Neuronal stem cell (in vitro differentiated cells): ENCODE measurements at regions not wholly inside any gene's neighbourhood (a gene's known extent, or its start where the extent isn't known, plus 50 kb on each side); places are given as distances from the start of the nearest gene placed in this dataset.
"Not testable (repeated sequence)": the region's sequence is repeated elsewhere in the genome, so short reads cannot be mapped to it uniquely, and the experiment has no call there.

Source experiments
- DNase-seq: peaks from one replicate; pipeline ENCODE4 v3.0.0-alpha.2; 2013; ENCODE audit warnings: low spot score
- H2AFZ ChIP-seq: one replicate; pipeline ENCODE4 v1.6.1; 2013; ENCODE audit warnings: mild to moderate bottlenecking, low read length, inconsistent platforms
- H2AK5ac ChIP-seq: 2 replicates; pipeline ENCODE4 v1.6.1; 2013; ENCODE audit warnings: low read depth, mild to moderate bottlenecking, inconsistent platforms, low read length, moderate library complexity, mixed read lengths
- H2BK120ac ChIP-seq: 2 replicates; pipeline ENCODE4 v1.6.1; 2013; ENCODE audit warnings: low read depth, mild to moderate bottlenecking, inconsistent platforms, low read length, moderate library complexity, mixed read lengths
- H2BK12ac ChIP-seq: one replicate; pipeline ENCODE4 v1.6.1; 2013; ENCODE audit warnings: low read length, inconsistent platforms
- H2BK15ac ChIP-seq: 2 replicates; pipeline ENCODE4 v1.6.1; 2013; ENCODE audit warnings: mild to moderate bottlenecking, low read length, inconsistent platforms, mixed read lengths
- H2BK5ac ChIP-seq: one replicate; pipeline ENCODE4 v1.6.1; 2013; ENCODE audit warnings: inconsistent platforms, mild to moderate bottlenecking, low read length, moderate library complexity
- H3K14ac ChIP-seq: one replicate; pipeline ENCODE4 v1.6.1; 2013; ENCODE audit warnings: low read length, inconsistent platforms
- H3K18ac ChIP-seq: 2 replicates; pipeline ENCODE4 v1.6.1; 2013; ENCODE audit warnings: low read length, inconsistent platforms
- H3K23ac ChIP-seq: 2 replicates; pipeline ENCODE4 v1.6.1; 2013; ENCODE audit warnings: low read depth, mild to moderate bottlenecking, mixed read lengths, low read length, inconsistent platforms; ENCODE audit not compliant: poor library complexity
- H3K27ac ChIP-seq: replicated peaks from 3 replicates; pipeline ENCODE4 v1.5.1; 2013; ENCODE audit warnings: low read length, inconsistent platforms
- H3K27me3 ChIP-seq, 3 experiments: 2 replicates each; pipeline ENCODE4 v1.6.1; 2013; ENCODE audit warnings: low read length in 3 of 3, mild to moderate bottlenecking in 2 of 3, inconsistent platforms in 1 of 3, low read depth in 1 of 3, mixed read lengths in 1 of 3, moderate library complexity in 1 of 3; ENCODE audit not compliant: control insufficient read depth in 3 of 3, insufficient read depth in 3 of 3
- H3K36me3 ChIP-seq, 2 donors: replicated peaks in 1 of 2; 2 replicates each; pipeline ENCODE4 v1.6.1; 2013; ENCODE audit warnings: low read length in 2 of 2; ENCODE audit not compliant: control insufficient read depth in 2 of 2, insufficient read depth in 2 of 2
- H3K4ac ChIP-seq: 2 replicates; pipeline ENCODE4 v1.6.1; 2013; ENCODE audit warnings: inconsistent platforms, mild to moderate bottlenecking, low read length, moderate library complexity
- H3K4me1 ChIP-seq, 2 donors: 1 replicate in 1 of 2; 2 replicates in 1 of 2; pipeline ENCODE4 v1.6.1; 2013; ENCODE audit warnings: low read length in 2 of 2, low read depth in 1 of 2; ENCODE audit not compliant: control insufficient read depth in 2 of 2, insufficient read depth in 1 of 2
- H3K4me2 ChIP-seq: one replicate; pipeline ENCODE4 v1.6.1; 2013; ENCODE audit warnings: mild to moderate bottlenecking, low read length, inconsistent platforms; ENCODE audit not compliant: insufficient read depth, poor library complexity, severe bottlenecking
- H3K4me3 ChIP-seq, 2 donors: 2 replicates each; pipeline ENCODE4 v1.5.1; 2013; ENCODE audit warnings: low read length in 2 of 2, mild to moderate bottlenecking in 2 of 2, inconsistent platforms in 1 of 2, moderate library complexity in 1 of 2
- H3K79me1 ChIP-seq: one replicate; pipeline ENCODE4 v1.6.1; 2013; ENCODE audit warnings: low read depth, mild to moderate bottlenecking, inconsistent platforms, low read length, moderate library complexity
- H3K9ac ChIP-seq: one replicate; pipeline ENCODE4 v1.6.1; 2013; ENCODE audit warnings: mild to moderate bottlenecking, low read depth, low read length, inconsistent platforms; ENCODE audit not compliant: poor library complexity
- H3K9me3 ChIP-seq, 2 donors: replicated peaks in 1 of 2; 2 replicates each; pipeline versions ENCODE3 to v1.6.1; 2013; ENCODE audit warnings: low read length in 2 of 2, mild to moderate bottlenecking in 2 of 2, inconsistent platforms in 1 of 2, low read depth in 1 of 2, mixed read lengths in 1 of 2, moderate library complexity in 1 of 2; ENCODE audit not compliant: control insufficient read depth in 2 of 2, insufficient read depth in 1 of 2
- H4K8ac ChIP-seq: one replicate; pipeline ENCODE4 v1.6.1; 2013; ENCODE audit warnings: low read depth, mild to moderate bottlenecking, inconsistent platforms, low read length, moderate library complexity
- H4K91ac ChIP-seq: one replicate; pipeline ENCODE4 v1.6.1; 2013; ENCODE audit warnings: low read length, low read depth, mild to moderate bottlenecking, inconsistent platforms; ENCODE audit not compliant: poor library complexity
- WGBS, 2 donors: extraction: QIAGEN DNeasy Blood & Tissue Kit; methylation state at CpG; one replicate each; pipeline ENCODE4 v1.1.7; 2013; ENCODE audit warnings: missing lambda C conversion rate in 2 of 2, mixed read lengths in 1 of 2; ENCODE audit not compliant: insufficient read length in 2 of 2, insufficient replicate concordance in 1 of 2; ENCODE audit errors: extremely low coverage in 2 of 2; 5-methylcytosine and 5-hydroxymethylcytosine counted together

- not testable (repeated sequence) for H2BK120ac ChIP-seq, H3K9me3 ChIP-seq, H3K27me3 ChIP-seq, H3K4me2 ChIP-seq, H2BK15ac ChIP-seq, H3K23ac ChIP-seq, H2AFZ ChIP-seq, H3K9ac ChIP-seq, H4K8ac ChIP-seq, H2BK12ac ChIP-seq, H2AK5ac ChIP-seq, H4K91ac ChIP-seq, H3K4ac ChIP-seq, H3K18ac ChIP-seq, H3K14ac ChIP-seq, DNase-seq, H3K4me1 ChIP-seq, H3K36me3 ChIP-seq, H3K27ac ChIP-seq, H3K4me3 ChIP-seq, H2BK5ac ChIP-seq, H3K79me1 ChIP-seq
- WGBS, 2 donors, result no CpG with 5 or more reads among the region's 6 CpGs
These were observed 100.8 kb downstream of the ALG1L2 start for GRCh38 chr3:130182475-130182874.

GRCh38 chr3:130183689-130184088 is 102.1 kb downstream of the ALG1L2 start:
- not testable (repeated sequence) for H2BK5ac ChIP-seq, H2BK120ac ChIP-seq, DNase-seq, H2BK15ac ChIP-seq, H3K9ac ChIP-seq, H4K8ac ChIP-seq, H3K4me1 ChIP-seq, H3K27me3 ChIP-seq, H3K18ac ChIP-seq, H3K27ac ChIP-seq, H3K23ac ChIP-seq, H3K4ac ChIP-seq, H3K4me2 ChIP-seq, H2BK12ac ChIP-seq, H3K9me3 ChIP-seq, H3K4me3 ChIP-seq, H2AFZ ChIP-seq, H3K79me1 ChIP-seq, H2AK5ac ChIP-seq, H4K91ac ChIP-seq, H3K14ac ChIP-seq, H3K36me3 ChIP-seq
- WGBS, 2 donors, result no CpG with 5 or more reads among the region's 5 CpGs

GRCh38 chr3:130184152-130185024 is 102.8 kb downstream of the ALG1L2 start:
- not testable (repeated sequence) for H2AK5ac ChIP-seq, H3K27me3 ChIP-seq, H3K36me3 ChIP-seq, H2BK120ac ChIP-seq, H3K4me3 ChIP-seq, H4K91ac ChIP-seq, H3K23ac ChIP-seq, H3K4me1 ChIP-seq, H2BK15ac ChIP-seq, H3K27ac ChIP-seq, H4K8ac ChIP-seq, H3K79me1 ChIP-seq, H3K9me3 ChIP-seq, H3K4ac ChIP-seq, H3K18ac ChIP-seq, H2BK12ac ChIP-seq, H2BK5ac ChIP-seq, H3K14ac ChIP-seq, H2AFZ ChIP-seq, DNase-seq, H3K4me2 ChIP-seq, H3K9ac ChIP-seq
- no CpG with 5 or more reads among the region's 5 CpGs for WGBS, 2 donors

- H3K4me2 ChIP-seq, result not testable (repeated sequence)
These were observed 119.6 kb downstream of the ALG1L2 start for GRCh38 chr3:130201272-130201671.

More at GRCh38 chr3:130201272-130201671, 119.6 kb downstream of the ALG1L2 start:
- not testable (repeated sequence) for H4K91ac ChIP-seq, H3K9me3 ChIP-seq, H2BK120ac ChIP-seq, H3K4ac ChIP-seq, H3K79me1 ChIP-seq, H3K27me3 ChIP-seq, H3K27ac ChIP-seq, DNase-seq, H3K4me3 ChIP-seq, H4K8ac ChIP-seq, H3K4me1 ChIP-seq, H3K18ac ChIP-seq, H3K9ac ChIP-seq, H3K14ac ChIP-seq, H3K23ac ChIP-seq, H3K36me3 ChIP-seq, H2AFZ ChIP-seq, H2BK5ac ChIP-seq, H2BK12ac ChIP-seq, H2BK15ac ChIP-seq, H2AK5ac ChIP-seq
- no CpG with 5 or more reads among the region's 1 CpG for WGBS, 2 donors
